RPMI8226 (cell line): ENCODE measurements at regions not wholly inside any gene's neighbourhood (a gene's known extent, or its start where the extent isn't known, plus 50 kb on each side); places are given as distances from the start of the nearest gene placed in this dataset.
"Not testable (repeated sequence)": the region's sequence is repeated elsewhere in the genome, so short reads cannot be mapped to it uniquely, and the experiment has no call there.

ENCODE experiments used
- DNase-seq: peaks from one replicate; pipeline ENCODE4 v3.0.0-alpha.2; 2015

DNA sequence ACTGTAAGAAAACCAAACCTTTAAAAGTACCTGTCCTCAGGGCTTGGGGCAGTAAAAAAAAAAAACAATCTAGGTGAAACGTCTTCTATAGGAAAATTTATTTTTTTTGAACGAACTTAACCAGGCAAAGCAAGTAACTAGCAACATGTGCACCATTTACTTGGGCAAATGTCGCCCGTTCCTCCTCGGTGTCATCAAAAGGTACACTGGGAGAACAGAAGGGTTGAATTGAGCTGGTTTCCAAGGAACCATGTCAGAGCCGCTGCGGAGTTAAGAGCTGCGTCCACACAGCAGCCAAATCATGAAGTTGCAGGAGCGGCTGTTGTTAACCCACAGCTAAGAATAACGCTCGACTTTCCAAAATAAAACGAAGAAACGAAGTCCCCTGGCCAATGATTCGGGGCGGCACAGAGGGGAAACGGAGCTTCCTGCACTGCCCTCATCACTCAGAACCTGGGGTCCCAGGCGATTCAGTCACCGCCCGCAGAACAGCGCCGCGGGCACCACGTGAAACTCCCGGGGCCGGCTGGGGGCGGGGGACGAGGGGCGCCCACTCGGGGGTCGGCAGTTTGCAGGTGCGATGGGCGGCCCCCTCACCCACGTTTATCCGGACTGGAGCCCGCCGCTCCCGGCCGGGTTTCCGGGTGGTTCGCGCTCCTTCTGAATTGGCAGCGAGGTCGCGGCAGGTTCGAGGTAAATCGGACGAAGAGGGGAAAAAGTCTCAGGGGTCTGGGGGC, 53.6 kb upstream of the PLGLB1 start:
- peak; percentile 18 for DNase-seq

DNA sequence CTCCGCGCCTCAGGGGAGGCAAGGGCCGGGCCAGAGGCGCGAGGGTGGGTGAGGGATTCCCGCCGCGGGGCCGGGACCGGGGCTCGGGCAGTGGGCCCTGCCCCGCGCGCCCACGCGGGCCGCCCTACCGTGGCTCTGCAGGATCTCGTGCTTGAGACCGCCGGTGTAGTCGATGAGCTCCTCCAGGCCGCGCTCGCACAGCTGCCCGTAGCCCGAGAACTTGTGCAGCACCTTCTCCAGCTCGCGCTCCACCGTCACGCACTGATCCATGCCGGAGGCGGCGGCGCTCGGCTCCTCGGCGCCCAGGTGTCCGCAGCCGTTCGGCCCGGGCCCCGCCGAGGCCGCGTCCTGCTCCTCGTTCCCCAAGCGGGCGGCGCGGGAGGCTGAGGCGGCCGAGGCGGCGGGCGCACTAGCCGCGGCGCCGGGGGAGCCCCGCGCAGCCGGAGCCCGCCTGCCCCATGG, 54.2 kb upstream of the PLGLB1 start:
- DNase-seq, result peak; percentile 64

DNA sequence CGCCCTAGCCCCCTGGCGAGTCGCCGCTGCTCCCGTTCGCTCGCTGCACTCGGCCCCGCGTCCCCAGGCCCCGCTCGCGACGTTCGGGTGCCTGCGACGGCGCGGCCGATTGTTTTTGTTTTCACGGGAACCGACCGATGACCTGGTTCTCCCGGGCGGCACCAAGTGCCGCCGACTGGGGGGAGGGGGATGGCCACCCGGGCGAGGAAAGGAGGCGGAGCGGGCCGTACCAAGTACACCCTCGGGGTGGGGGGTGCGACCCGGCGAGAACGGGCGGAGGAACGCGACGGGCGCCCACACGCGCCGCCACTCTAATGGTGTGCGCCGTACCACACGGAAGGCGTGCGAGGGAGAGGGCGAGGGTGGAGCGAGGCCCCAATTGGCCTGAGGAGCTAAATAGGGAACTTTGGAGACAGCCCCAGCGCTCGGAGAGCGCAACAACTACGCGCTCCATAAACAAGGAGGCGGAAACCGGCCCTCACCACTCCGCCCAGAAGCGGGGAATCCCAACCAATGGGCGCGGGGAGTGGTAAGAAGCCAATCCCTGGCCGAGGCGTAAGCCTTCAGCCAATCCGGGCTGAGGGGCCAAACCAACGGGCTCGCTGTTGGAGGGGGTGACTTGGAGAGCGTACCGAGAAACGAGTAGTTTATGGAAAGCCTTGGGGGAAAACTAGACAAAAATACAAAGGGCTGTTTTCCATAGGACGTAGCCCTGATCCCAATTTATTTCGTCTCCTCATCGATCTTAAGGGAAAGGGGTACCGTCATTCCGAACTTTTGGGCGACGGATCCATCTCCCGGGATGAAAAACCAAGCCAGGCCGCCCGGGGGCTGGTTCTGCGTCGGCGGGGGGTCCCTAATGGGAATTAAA, 54.8 kb upstream of the PLGLB1 start:
- peak; percentile 94 for DNase-seq

DNA sequence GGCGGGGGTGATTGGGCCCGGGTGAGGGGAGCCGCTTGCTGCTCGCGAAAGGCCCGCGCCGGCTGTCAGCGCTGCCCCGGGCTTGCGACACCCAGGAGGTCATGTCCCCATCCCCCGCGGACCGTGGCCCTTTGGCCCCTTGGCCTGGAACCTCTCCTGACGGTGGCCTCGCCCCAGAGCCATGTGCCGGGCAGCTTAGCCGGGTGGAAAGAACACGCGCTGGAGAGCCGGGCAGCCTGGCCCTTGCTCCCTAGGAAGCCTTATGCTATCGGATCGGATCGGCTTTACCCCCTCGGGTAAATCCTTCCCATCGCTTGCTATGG, 55.4 kb upstream of the PLGLB1 start:
- DNase-seq, result not testable (repeated sequence)

DNA sequence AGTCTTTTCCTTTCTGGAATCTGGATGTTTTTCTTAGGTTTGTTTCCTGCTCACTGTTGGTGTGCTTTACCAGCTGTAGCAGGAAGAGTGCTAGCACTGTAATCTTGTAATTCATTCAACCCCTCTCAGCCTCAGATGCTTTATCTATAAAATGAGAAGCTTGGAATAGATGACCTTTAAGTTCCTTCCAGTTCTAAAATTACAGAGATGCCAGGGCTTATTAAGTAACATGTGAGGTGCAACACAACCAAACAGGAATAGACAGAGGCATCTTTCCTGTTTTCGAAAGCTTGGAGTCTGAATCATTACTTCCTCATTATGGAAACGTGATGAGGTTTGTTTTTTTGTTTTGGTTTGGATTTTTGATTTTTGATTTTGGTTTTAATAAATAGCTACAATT, 60.1 kb upstream of the PLGLB1 start:
- DNase-seq, result not testable (repeated sequence)

DNA sequence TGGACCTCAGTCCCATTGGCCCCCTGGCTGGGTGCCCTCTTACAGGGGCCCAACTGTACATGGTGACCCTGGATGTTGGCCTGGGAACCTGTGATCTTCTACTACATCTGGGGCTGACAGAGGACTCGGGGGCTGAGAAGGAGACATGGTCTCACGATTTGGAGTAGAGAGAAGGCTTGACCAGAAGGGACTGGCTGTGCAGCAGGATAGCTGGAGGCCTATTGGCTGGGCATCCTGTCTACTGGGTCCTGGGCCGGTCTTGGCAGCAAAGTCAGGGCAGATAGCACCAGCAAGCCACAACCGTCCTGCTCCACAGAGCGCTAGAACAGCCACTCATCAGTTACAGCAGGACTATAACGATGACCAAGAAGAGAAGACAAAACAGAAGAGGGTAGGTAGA, 66.4 kb upstream of the PLGLB1 start:
- not testable (repeated sequence) for DNase-seq

DNA sequence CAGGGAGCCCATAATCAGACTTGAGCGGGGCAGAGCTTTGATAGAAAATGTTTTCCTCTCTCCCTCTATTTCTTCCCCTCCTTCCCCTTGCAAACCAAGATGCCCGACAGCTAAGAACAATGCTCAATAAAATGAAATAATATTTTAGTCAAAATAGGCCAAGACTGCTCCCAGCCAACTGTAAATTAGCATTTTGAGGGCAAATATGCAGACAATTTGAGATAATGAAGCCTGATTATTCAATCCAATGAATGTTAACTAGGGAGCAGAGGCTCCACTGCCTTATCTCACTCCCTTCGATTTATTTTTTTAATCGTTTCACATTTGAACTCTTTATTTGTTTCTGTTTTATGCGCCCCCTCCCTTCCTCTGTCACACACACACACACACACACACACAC, 67.8 kb upstream of the PLGLB1 start:
- DNase-seq, result not testable (repeated sequence)

DNA sequence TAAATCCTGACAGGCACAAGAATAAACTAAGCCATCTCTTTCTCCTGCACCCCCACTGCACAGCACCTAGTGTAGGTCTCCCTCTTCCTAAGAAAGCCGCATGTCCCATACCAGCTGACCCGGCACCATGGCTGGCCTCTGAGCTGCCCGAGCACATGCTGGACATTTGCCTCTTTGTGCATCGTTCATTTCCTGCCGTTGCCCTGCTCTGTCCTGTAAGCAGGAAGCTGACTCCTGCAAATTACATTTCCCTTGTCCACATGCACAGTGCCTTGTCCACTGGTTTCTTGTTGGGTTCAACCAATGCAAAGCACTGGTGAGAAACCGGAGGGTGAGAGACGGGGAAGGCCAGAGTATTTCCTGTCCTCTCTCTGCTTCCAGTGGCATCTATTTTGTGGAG, 71.6 kb upstream of the PLGLB1 start:
- DNase-seq, result not testable (repeated sequence)

DNA sequence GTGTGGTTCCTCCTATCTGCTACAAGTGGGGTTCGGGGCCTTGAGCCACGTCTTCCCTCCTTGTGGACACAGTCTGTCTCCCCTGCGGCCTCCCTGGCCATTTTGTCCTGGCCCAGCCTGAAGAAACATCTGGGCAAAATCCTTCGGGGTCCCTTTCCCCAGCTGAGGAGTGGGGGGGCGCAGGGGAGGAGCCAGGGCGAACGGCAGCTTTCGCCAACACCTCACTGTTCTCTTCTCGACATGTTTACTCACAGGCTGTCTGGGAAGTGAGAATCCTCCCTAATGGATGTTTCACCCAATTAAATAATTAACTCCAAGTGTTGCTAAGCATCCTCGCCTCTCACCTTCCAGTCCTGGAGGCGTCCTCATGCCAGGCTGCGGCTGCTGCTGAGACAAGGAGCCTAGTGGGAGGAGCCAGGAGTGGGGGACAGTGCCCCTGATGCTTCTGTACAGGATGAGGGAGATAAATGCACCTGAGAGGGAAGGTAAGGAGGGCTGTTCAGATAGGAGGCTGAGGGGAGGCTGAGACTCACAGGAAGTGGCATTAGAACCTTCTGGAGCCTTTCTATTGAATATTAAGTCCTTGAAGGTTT, 72.4 kb upstream of the PLGLB1 start:
- not testable (repeated sequence) for DNase-seq

DNA sequence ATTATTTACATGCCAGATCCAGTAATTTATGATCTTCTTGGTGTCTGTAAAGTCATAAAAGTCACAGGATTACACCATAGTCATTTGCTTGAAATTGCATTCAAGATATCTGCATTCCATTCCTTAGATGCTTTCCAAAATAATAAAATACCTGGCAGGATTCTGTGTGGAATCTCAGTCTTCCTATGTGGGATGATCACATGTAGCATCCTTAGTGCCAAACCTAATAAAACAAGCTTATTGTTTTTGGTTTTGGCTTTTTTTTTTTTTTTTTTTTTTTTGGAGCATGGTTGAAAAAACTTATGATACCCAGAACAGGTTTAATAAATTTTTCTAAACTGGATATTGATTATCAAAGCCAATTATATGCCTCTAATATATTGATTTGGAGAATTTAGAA, 74.2 kb upstream of the PLGLB1 start:
- DNase-seq, result not testable (repeated sequence)

DNA sequence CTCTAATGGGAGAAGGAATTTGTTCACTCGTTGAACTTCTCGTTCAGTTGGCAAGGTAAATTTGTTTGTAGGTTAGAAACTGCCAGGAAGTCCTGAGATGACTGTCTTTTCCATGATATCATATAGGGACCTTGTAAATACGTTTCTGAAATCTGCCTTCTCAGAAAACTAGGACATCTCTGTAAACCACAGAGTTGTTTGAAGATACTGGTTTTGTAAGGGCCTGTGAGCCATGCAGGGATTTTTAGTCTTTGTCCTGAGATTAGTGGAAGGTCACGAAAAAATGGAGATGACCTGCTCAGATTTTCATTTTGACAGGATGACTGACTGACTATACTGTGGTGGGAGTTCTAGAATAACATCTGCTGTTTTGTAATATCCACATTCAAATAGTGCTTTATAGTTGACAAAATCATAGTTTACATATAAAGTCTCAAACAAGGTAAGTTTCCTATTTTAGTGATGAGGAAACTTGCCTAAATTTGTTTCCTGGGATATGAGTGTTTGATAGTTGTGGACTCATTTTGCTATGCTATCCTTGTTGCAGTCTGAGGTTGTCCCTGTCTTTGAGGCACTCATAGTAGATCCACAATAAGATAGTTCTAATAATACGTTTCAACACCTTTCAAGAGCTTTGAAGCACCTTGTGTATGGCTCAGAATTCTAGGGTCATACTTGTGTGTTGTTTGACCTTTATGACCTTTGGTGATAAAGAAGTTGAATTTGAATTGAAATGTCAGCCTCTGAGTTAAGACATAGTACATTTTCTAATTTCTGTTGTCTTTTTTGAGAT, 107.3 kb upstream of the PLGLB1 start:
- DNase-seq, result not testable (repeated sequence)

DNA sequence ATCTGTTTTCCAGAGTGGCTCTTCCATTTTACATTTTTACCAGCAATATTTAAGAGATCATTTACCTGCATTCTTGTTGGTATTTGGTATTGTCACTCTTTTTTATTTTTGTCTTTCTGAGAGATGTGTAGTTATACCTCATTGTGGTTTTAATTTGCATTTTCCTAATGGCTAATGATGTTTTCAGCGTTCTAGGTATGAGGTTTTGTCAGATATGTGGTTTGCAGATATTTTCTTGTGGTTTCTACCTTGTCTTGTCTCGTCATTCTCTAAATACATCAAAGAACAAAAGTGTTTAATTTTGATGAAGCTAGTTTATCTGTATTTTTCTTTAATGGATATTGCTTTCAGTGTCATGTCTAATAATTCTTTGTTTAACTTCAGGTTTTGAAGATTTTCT, 110.9 kb upstream of the PLGLB1 start:
- not testable (repeated sequence) for DNase-seq

DNA sequence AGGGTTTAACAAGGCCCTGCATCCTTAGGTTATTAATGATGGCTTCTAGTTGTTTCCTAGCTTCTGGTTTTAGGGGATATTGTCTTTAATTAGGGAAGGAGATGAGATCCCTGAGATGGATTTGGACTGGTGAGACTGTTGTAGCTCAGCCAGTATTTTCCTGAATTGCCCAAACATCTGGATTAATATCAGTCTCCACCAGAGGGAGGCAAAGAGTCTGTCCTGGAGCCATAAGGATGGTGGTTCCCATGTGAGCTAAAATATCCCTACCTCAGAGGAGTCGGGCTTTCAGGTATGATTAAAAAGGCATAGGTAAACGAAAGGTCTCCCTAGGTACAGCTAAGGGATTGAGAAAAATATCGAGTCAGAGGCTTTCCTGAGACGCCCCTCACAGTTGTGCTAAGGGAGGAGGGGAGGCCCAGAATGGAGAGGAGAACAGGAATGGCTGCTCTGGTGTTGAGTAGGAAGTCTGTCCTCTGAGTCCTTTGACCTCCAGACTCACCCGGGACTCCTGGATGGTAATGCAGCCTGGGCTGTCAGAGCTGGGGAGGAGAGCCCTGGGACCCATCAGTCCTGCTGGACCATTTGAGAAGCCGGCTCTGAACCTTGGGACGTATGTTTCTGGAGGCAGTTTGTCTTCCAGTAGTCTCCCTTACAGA, 130.3 kb upstream of the PLGLB1 start:
- not testable (repeated sequence) for DNase-seq

DNA sequence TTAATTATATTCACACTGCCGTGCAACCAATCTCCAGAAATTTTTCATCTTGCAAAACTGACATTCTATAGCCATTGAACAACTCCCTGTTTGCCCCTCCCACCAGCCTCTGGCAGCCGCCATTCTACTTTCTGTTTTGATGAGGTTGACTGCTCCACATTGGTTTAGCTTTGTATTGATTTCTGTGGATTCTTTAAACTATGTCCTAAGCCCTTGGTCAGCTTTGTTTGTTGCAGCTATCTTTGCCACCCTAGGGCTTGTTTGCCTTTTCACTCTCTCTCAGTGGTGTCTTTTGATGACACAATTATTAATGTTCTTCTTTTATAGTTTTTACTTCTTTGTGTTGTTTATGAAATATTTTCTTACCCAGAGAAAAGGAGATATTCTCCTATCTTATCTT, 152.8 kb upstream of the PLGLB1 start:
- DNase-seq, result not testable (repeated sequence)

DNA sequence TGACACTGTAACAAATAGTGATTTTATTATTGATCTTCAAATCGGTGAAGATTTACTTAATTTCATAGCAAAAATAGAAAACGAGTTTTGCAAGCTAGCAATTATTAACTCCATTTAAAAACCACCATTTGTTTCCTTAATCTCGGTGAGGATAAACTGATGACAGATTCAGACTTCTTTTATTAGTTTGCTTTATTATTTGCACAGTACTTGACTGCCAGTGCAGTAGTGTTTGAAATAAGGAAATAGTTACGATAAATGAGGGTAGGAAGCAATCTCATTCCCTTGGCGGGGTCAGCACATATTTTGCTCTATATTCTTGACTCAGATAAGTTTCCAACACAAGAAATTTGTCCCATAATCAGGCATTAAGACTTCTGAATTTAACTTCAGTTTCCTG, 161.7 kb upstream of the PLGLB1 start:
- DNase-seq, result not testable (repeated sequence)

DNA sequence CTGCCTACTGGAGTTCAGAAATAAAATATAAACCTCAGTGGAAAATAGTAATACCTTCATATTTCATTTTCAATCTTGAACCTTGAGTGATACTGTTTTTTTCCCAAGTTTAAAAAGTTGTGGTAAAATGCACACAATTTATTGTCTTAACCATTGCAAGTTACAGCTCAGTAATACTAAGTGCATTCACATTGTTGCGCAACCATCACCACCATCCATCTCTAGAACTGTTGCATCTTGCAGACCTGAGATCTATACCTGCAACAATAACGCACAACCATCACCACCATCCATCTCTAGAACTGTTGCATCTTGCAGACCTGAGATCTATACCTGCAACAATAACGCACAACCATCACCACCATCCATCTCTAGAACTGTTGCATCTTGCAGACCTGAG, 162.6 kb upstream of the PLGLB1 start:
- not testable (repeated sequence) for DNase-seq

DNA sequence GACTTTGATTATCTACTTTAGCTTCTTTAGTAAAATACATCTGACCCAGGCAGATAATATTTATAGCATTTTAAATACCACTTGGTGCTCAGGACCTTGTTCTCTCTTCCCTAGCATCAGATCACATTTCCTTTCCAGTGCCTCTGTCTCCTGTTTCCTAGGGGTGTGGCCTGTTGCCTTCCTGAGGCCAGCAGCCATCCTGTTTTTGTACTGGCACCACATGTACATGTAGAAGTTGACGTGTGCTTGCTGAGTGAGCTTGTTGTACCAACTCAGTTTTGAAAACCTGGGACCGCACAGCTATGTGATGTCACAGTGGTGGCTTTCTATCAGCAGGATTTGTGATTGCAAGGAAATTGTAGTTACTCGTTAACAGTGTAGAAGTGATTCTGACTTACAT, 167.6 kb upstream of the PLGLB1 start:
- not testable (repeated sequence) for DNase-seq

DNA sequence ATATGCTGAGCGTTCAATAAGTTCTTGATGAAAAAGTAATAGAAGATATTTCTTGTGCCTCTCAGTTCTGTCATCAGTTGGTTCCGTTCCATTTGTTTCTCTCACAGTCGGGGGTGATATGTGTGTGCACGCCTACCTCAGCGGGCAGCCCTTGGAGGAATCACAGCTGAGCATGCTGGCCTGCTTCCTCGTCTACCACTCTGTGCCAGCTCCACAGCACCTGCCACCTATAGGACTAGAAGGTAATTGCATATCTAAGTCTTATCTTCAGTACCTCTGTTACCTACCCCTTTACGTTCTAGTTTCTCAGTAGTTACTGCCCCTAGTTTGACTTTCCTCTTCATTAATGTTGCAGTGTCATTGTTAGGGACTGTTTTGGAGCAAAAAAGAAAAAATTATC, 171.7 kb upstream of the PLGLB1 start:
- DNase-seq, result not testable (repeated sequence)

DNA sequence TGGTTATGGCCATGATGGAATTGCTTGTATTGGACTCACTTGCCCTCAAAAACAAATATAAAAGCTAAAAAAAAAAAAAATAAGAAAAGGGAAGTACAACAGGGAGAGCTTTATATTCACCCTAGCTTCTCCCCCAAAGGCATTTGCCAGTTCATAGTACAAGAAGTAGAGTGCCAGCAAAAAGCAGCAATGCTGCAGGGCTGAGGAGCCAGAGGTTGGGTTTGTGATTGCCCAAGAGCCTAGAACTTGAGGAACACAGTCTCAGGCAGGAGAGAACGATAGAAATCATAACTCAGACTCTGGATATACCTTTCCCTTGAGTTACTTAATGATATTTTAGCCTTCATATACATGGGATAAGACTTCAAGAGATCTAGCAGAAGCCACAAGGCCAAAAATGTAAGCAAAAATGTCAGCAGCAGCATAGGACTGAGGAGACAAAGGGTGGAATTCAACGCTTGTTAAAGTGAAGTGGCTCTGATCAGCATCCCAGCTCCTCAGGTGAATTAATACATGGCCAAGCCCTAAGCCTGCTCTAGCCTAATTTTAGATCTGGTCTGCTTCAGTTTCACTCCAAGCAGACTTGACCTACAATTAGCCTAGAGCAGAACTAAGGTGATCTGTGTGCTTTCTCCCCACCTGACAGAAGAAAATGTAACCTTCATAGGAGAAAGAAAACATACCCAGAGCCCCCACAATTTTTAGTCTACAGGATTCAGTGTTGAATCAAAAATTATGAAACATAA, 172.8 kb upstream of the PLGLB1 start:
- DNase-seq, result not testable (repeated sequence)

DNA sequence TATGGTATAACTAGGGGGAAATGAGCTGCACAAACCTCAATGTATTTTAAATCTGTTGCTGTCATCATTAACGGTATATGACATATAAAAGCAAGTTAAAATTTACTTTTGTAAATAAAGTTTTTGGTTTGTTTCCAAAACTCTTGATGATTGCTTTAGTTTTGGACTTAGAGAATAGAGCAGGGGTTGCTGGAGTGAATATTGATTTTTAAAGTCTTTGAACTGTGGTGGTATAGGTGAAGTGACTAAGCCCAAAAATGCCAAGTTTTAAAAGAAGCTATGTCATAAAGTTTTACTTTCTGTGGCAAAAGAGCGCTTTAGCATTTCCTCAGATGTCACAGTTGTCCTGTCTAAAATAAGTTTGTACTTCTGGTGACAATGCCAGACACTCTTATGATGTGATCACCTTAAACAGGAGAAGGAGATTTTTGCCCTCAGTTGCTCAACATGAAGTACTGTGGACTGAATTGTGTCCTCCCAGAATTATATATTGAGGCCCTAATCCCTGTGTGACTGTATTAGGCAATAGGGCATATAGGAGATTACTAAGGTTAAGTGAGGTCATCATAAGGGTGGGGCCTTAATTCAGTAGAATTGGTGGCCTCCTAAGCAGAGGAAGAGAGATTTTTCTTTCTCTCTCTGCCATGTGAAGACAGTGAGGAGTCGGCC, 175.2 kb upstream of the PLGLB1 start:
- DNase-seq, result not testable (repeated sequence)

DNA sequence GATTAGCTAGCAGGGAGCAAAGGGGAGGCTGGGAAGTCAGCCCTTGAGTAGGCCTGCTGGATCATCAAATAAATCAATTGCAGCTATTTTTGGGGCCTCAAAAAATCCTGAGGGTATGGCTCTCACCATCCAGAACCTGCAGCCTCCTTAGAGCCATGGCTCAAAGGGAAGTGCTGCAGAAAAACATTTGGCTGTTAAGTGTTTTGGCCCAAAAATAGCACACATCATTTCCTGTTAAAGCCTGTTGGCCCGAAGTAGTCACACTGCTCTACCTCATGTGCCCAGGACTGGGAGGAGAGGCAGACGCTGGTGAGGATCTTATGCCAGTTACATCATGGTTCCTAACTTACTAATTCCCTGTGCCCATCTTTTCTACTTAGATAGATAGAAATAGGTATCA, 176.8 kb upstream of the PLGLB1 start:
- DNase-seq, result peak; percentile 19
